Uterus (tissue), 2 donors: ENCODE measurements at regions not wholly inside any gene's neighbourhood (a gene's known extent, or its start where the extent isn't known, plus 50 kb on each side); places are given as distances from the start of the nearest gene placed in this dataset.

Source experiments
- CTCF ChIP-seq, 4 experiments: fragments of 200-600 bp in 2 of 4; fragments of 450-650 bp in 2 of 4; sonication (generic) in 2 of 4; IDR thresholded peaks; one replicate each; pipeline ENCODE4 v1.5.1; 2016 to 2019; ENCODE audit warnings: antibody characterized with exemption in 4 of 4, mild to moderate bottlenecking in 2 of 4, moderate library complexity in 1 of 4
- POLR2A ChIP-seq, 2 donors: fragments of 450-650 bp; IDR thresholded peaks; one replicate each; pipeline ENCODE4 v1.6.1; 2016; ENCODE audit warnings: antibody characterized with exemption in 2 of 2, mild to moderate bottlenecking in 1 of 2, moderate library complexity in 1 of 2

GRCh38 chr1:213666113-213666512, 321.7 kb upstream of the PROX1 start:
- TF ChIP-seq CTCF (IDR thresholded peaks at IDR 0.05): no peak
- TF ChIP-seq POLR2A (IDR thresholded peaks at IDR 0.05): no peak
